GM23338 (cell line): ENCODE measurements at regions not wholly inside any gene's neighbourhood (a gene's known extent, or its start where the extent isn't known, plus 50 kb on each side); places are given as distances from the start of the nearest gene placed in this dataset.

Source experiments
- CREB1 ChIP-seq: fragments of 250-450 bp; sonication (Bioruptor Pico); IDR thresholded peaks from 2 replicates; pipeline ENCODE4 v1.5.0; 2020; ENCODE audit warnings: low read depth, mild to moderate bottlenecking, moderate library complexity
- CTCF ChIP-seq, 2 experiments: fragments of 200-600 bp in 1 of 2; sonication (generic) in 1 of 2; conservative IDR thresholded peaks; 2 replicates each; pipeline versions ENCODE4 v1.5.1 to v1.6.1; 2016 to 2017; ENCODE audit warnings: antibody characterized with exemption in 2 of 2, low read depth in 2 of 2, mild to moderate bottlenecking in 2 of 2, moderate library complexity in 1 of 2
- ETS1 ChIP-seq: IDR thresholded peaks from 2 replicates; pipeline ENCODE4 v1.6.1; 2016; ENCODE audit warnings: antibody characterized with exemption
- EZH2 ChIP-seq: fragments of 200-600 bp; sonication (generic); IDR thresholded peaks from one replicate; pipeline ENCODE4 v1.8.0; 2017; ENCODE audit warnings: antibody characterized with exemption, mild to moderate bottlenecking, low read depth; ENCODE audit not compliant: unreplicated experiment
- EZH2phosphoT487 ChIP-seq: fragments of 200-600 bp; sonication (generic); IDR thresholded peaks from one replicate; pipeline ENCODE4 v1.8.1; 2018; ENCODE audit warnings: antibody characterized with exemption; ENCODE audit not compliant: unreplicated experiment
- JUNB ChIP-seq: IDR thresholded peaks from one replicate; pipeline ENCODE4 v1.6.1; 2016; ENCODE audit warnings: antibody characterized with exemption; ENCODE audit not compliant: unreplicated experiment
- NANOG ChIP-seq: IDR thresholded peaks from 2 replicates; pipeline ENCODE4 v1.6.1; 2016; ENCODE audit warnings: antibody characterized with exemption, borderline replicate concordance
- POLR2AphosphoS5 ChIP-seq: IDR thresholded peaks from 2 replicates; pipeline ENCODE4 v1.6.1; 2016; ENCODE audit warnings: antibody characterized with exemption, low read depth
- REST ChIP-seq: IDR thresholded peaks from one replicate; pipeline ENCODE4 v1.6.1; 2018; ENCODE audit warnings: antibody characterized with exemption; ENCODE audit not compliant: unreplicated experiment
- STAT1 ChIP-seq: IDR thresholded peaks from one replicate; pipeline ENCODE4 v1.6.1; 2016; ENCODE audit warnings: antibody characterized with exemption; ENCODE audit not compliant: unreplicated experiment
- ZNF114 ChIP-seq: fragments of 250-450 bp; sonication (Bioruptor Pico); IDR thresholded peaks from 2 replicates; pipeline ENCODE4 v1.5.0; 2020; ENCODE audit warnings: mild to moderate bottlenecking, moderate library complexity
- ZNF331 ChIP-seq: fragments of 250-450 bp; sonication (Bioruptor Pico); IDR thresholded peaks from 2 replicates; pipeline ENCODE4 v1.5.0; 2020; ENCODE audit warnings: low read depth, mild to moderate bottlenecking, moderate library complexity
- ZNF462 ChIP-seq: fragments of 250-450 bp; sonication (Bioruptor Pico); IDR thresholded peaks from 2 replicates; pipeline ENCODE4 v1.5.0; 2020; ENCODE audit warnings: mild to moderate bottlenecking, moderate library complexity

- TF ChIP-seq EZH2phosphoT487 (no peak), CTCF (conservative IDR thresholded peaks at IDR 0.05; ENCODE audit: low read depth in 2 of 2) (no peak), POLR2AphosphoS5 (no peak), EZH2 (no peak), STAT1 (no peak), REST (no peak), JUNB (no peak), ETS1 (no peak), NANOG (no peak), ZNF331 (CRISPR knock-in tag) (no peak), ZNF114 (CRISPR knock-in tag) (no peak), CREB1 (CRISPR knock-in tag) (no peak), ZNF462 (no peak)
Measured at GRCh38 chr5:9721161-9721560, 91.0 kb upstream of the TAS2R1 start.
